ENCODE measurements at regions not wholly inside any gene's neighbourhood (a gene's known extent, or its start where the extent isn't known, plus 50 kb on each side); places are given as distances from the start of the nearest gene placed in this dataset.
"Not testable (repeated sequence)": the region's sequence is repeated elsewhere in the genome, so short reads cannot be mapped to it uniquely, and the experiment has no call there.

DNA sequence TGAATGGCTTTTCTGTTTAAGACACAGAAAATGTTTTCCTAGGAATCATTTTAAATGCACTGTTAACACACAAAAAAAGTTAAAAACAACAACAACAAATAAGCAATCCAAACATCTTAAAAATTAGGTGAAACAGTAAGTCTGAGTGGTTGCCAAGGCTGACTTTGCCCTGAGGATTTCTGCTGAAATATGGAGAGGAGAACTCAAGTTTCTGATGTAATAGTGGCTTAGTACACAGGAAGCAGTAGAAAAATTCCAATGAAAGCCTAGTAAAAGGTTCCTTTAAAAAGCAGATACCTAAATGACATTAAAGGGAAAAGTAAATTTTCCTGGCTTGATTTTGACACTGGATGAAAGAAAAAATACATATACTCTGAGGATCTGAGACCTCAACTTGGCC lies 184.2 kb downstream of the EPM2A start:
- no peaks in the 10 kb centered on the region for H3K36me3 Mint-ChIP-seq (ENCODE audit: low read depth)
- no peaks in the 10 kb centered on the region for H3K27me3 Mint-ChIP-seq (ENCODE audit: insufficient read depth)
- no peaks in the 10 kb centered on the region for H3K4me1 Mint-ChIP-seq (ENCODE audit: low read depth)
- H3K9me3 Mint-ChIP-seq, result no peaks in the 10 kb centered on the region
- H3K4me3 Mint-ChIP-seq, result no peak overlapping the region
- no peak overlapping the region for H3K27ac Mint-ChIP-seq
- DNase-seq (ENCODE audit: low spot score), result no peak
- intact Hi-C loops (cut with micrococcal nuclease), result no loop called here

- intact Hi-C loops (cut with micrococcal nuclease), result no loop called here
- no peaks in the 10 kb centered on the region for H3K36me3 Mint-ChIP-seq (ENCODE audit: low read depth)
- no peaks in the 10 kb centered on the region for H3K4me1 Mint-ChIP-seq (ENCODE audit: low read depth)
- no peaks in the 10 kb centered on the region for H3K27me3 Mint-ChIP-seq (ENCODE audit: insufficient read depth)
- H3K27ac Mint-ChIP-seq, result no peak overlapping the region
- H3K9me3 Mint-ChIP-seq, result no peaks in the 10 kb centered on the region
- no peak for DNase-seq (ENCODE audit: low spot score)
- no peak overlapping the region for H3K4me3 Mint-ChIP-seq
Measured at GRCh38 chr6:145555084-145555483, 180.2 kb downstream of the EPM2A start.

- H3K27ac Mint-ChIP-seq, result no peak overlapping the region
- DNase-seq (ENCODE audit: low spot score), result no peak
- no peaks in the 10 kb centered on the region for H3K4me1 Mint-ChIP-seq (ENCODE audit: low read depth)
- no peaks in the 10 kb centered on the region for H3K27me3 Mint-ChIP-seq (ENCODE audit: insufficient read depth)
- no peaks in the 10 kb centered on the region for H3K36me3 Mint-ChIP-seq (ENCODE audit: low read depth)
- H3K4me3 Mint-ChIP-seq, result no peak overlapping the region
- intact Hi-C loops (cut with micrococcal nuclease), result no loop called here
- no peaks in the 10 kb centered on the region for H3K9me3 Mint-ChIP-seq
Measured at GRCh38 chr6:145557474-145557873, 177.8 kb downstream of the EPM2A start.

- Mint-ChIP-seq H3K36me3 (ENCODE audit: low read depth) (no peaks in the 10 kb centered on the region), H3K9me3 (no peaks in the 10 kb centered on the region), H3K4me1 (ENCODE audit: low read depth) (no peaks in the 10 kb centered on the region), H3K4me3 (no peak overlapping the region), H3K27ac (no peak overlapping the region), H3K27me3 (ENCODE audit: insufficient read depth) (no peaks in the 10 kb centered on the region)
- DNase-seq (ENCODE audit: low spot score), result no peak
- intact Hi-C loops (cut with micrococcal nuclease), result no loop called here
Measured at GRCh38 chr6:145559836-145560235, 175.5 kb downstream of the EPM2A start.

DNA sequence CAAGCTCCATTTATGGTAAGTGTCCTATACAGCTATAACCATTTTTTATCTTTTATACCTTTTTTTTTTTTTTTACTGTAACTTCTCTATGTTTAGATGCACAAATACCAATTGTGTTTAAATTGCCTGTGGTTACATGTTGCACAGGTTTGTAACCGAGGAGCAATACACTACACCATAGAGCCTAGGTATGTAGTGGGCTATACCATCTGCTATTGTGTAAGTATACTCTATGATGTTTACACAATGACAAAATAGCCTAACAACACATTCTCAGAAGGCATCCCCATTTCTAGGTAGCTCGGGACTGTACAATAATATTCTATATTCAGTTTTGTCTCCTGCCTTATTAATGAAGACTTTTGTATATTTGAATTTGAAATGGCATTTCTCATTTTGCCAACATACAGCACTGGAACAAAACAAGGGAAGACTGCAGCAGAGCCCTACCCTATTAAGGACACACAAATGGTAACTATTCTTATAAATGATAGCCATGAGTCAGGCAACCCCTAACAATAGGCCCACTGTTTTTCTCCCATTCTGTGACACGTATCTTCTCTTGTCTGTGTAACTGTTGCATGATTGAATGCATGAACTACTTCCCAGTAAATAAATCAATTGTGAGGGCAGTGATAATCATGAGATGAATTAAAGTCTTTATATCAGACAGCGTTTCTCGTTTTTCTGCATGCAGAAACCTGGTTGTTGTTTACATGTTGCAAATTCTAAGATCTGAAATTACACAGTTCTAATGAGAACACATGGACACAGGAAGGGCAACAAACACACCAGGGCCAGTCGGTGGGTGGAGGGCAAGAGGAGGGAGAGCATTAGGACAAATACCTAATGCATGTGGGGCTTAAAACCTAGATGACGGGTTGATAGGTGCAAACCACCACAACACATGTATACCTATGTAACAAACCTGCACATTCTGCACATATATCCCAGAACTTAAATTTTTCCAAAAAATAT lies 173.9 kb downstream of the EPM2A start:
- intact Hi-C loops (cut with micrococcal nuclease), result no loop called here
- H3K4me3 Mint-ChIP-seq, result no peak overlapping the region
- no peaks in the 10 kb centered on the region for H3K27me3 Mint-ChIP-seq (ENCODE audit: insufficient read depth)
- H3K27ac Mint-ChIP-seq, result no peak overlapping the region
- H3K36me3 Mint-ChIP-seq (ENCODE audit: low read depth), result no peaks in the 10 kb centered on the region
- no peaks in the 10 kb centered on the region for H3K4me1 Mint-ChIP-seq (ENCODE audit: low read depth)
- no peaks in the 10 kb centered on the region for H3K9me3 Mint-ChIP-seq
- no peak for DNase-seq (ENCODE audit: low spot score)

DNA sequence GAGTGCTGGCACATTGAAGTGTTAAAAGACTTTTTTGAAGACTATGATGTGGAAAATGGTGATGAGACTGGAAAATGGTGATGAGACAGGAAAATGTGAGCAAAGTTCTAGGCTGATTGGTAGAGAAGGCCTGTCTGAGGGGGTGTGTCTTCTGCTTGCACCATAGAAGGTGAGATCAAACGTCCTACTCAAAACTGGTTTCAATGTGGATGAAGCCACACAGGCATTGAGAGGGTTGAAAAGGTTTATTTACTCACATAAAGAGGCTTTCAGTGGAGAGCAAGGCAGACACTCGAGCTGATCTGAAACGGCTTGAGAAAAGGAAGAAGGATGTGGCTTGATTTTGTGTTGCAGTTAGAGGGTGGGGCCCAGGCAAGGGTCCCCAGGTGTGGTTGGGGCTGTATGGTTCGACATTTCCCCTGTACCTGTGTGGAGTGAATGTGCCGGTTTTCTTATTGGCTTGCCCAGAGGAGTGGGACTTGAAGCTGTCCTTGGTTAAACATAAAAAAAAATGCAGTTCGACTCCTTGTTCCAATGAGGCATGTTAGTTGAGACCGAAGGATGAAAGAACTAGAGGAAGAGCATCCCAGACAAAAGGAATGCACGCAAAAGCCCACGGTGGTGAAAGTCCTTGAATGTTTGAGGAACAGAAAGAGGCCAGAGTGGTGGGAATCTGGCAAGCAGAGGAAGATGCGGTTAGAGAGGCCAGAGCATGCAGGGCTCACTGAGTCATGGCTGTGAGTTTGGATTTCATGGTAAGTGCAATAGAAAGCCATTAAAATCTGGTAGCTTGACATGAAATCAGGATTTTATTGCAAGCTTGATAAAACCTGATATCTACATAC lies 172.3 kb downstream of the EPM2A start:
- DNase-seq (ENCODE audit: low spot score), result no peak
- no peaks in the 10 kb centered on the region for H3K9me3 Mint-ChIP-seq
- H3K4me1 Mint-ChIP-seq (ENCODE audit: low read depth), result no peaks in the 10 kb centered on the region
- H3K4me3 Mint-ChIP-seq, result no peak overlapping the region
- no peak overlapping the region for H3K27ac Mint-ChIP-seq
- intact Hi-C loops (cut with micrococcal nuclease), result no loop called here
- no peaks in the 10 kb centered on the region for H3K36me3 Mint-ChIP-seq (ENCODE audit: low read depth)
- H3K27me3 Mint-ChIP-seq (ENCODE audit: insufficient read depth), result no peaks in the 10 kb centered on the region

DNA sequence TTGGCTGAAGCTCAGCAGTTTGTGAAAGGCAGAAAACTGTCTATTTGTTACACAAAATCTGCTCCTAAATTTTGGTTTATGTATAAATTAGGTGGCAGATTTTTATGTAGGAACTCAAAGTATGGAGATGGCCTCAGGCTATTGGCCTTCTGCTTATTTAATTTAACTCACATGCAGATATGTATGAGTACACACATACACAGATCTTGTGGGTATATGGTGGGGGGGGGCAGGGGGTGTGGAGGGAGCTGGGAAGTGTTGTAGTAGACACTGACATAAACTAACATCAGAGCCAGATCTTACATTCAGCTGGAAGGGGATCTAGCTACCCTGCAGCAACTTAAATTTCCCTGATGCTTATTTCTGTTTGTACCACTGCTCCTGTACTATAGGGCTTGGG lies 170.8 kb downstream of the EPM2A start:
- no peak for DNase-seq (ENCODE audit: low spot score)
- intact Hi-C loops (cut with micrococcal nuclease), result no loop called here
- Mint-ChIP-seq H3K36me3 (ENCODE audit: low read depth) (no peaks in the 10 kb centered on the region), H3K9me3 (no peaks in the 10 kb centered on the region), H3K27me3 (ENCODE audit: insufficient read depth) (no peaks in the 10 kb centered on the region), H3K4me1 (ENCODE audit: low read depth) (no peaks in the 10 kb centered on the region), H3K27ac (no peak overlapping the region), H3K4me3 (no peak overlapping the region)

DNA sequence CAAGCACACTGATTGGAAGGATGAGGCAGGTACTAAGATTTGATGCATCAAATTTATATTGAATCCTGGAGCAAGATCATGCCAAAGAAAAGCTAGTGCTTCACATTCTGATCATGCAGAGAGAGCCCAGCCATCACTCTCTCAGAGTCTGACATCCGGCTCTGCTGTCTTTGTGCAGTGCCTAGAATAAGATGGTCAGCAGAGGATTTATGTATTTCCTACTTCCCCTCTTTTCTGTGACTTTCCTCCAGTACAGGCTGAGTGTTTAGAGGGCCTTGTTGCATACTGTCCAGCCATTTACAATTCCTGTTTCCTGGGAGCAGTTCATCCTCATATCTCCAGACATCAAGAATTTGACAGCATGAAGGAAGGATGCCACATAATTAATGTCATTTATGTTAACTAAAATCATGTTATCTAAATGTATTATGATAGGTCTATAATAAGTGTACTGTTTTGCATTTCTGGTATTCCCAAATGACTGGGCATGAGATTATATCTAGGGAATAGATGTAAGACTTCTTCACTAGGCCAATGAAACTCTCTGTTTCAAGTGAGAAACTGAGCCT lies 167.6 kb downstream of the EPM2A start:
- H3K36me3 Mint-ChIP-seq (ENCODE audit: low read depth), result no peaks in the 10 kb centered on the region
- no peak overlapping the region for H3K4me3 Mint-ChIP-seq
- no peak overlapping the region for H3K27ac Mint-ChIP-seq
- no peaks in the 10 kb centered on the region for H3K27me3 Mint-ChIP-seq (ENCODE audit: insufficient read depth)
- no peak for DNase-seq (ENCODE audit: low spot score)
- intact Hi-C loops (cut with micrococcal nuclease), result no loop called here
- H3K4me1 Mint-ChIP-seq (ENCODE audit: low read depth), result no peaks in the 10 kb centered on the region
- no peaks in the 10 kb centered on the region for H3K9me3 Mint-ChIP-seq

- intact Hi-C loops (cut with micrococcal nuclease), result no loop called here
- DNase-seq (ENCODE audit: low spot score), result no peak
- Mint-ChIP-seq H3K4me1 (ENCODE audit: low read depth) (no peaks in the 10 kb centered on the region), H3K27me3 (ENCODE audit: insufficient read depth) (no peaks in the 10 kb centered on the region), H3K27ac (no peak overlapping the region), H3K36me3 (ENCODE audit: low read depth) (no peaks in the 10 kb centered on the region), H3K4me3 (no peak overlapping the region), H3K9me3 (no peaks in the 10 kb centered on the region)
Measured at GRCh38 chr6:145569140-145569539, 166.2 kb downstream of the EPM2A start.

GRCh38 chr6:145570336-145570735 lies 165.0 kb downstream of the EPM2A start:
- H3K36me3 Mint-ChIP-seq (ENCODE audit: low read depth); H3K9me3 Mint-ChIP-seq; DNase-seq (ENCODE audit: low spot score); H3K27ac Mint-ChIP-seq; H3K4me3 Mint-ChIP-seq; H3K4me1 Mint-ChIP-seq (ENCODE audit: low read depth); H3K27me3 Mint-ChIP-seq (ENCODE audit: insufficient read depth); intact Hi-C loops (cut with micrococcal nuclease): not testable (repeated sequence)

DNA sequence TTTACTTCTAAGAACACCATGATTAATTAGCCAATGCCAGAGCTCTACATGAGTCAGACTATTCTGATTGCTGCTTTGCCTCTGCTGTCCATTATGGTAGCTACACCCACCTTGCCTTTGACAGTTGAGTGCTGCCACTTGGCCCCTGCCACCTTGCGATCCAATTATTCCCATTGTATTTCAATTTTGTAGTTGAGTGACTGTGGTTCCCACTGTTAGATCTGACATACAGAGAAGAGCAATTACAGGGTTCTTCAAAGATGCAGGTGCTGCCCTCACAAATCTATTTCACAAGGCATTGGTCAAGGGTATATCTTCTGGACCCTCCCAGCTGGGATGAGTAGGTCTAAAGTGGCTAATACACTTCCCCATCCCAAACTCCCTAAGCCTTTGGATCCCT lies 161.1 kb downstream of the EPM2A start:
- H3K27me3 Mint-ChIP-seq (ENCODE audit: insufficient read depth); intact Hi-C loops (cut with micrococcal nuclease); H3K4me3 Mint-ChIP-seq; H3K4me1 Mint-ChIP-seq (ENCODE audit: low read depth); H3K36me3 Mint-ChIP-seq (ENCODE audit: low read depth); DNase-seq (ENCODE audit: low spot score); H3K27ac Mint-ChIP-seq: not testable (repeated sequence)
- peaks cover 17% of the 10 kb centered on the region for H3K9me3 Mint-ChIP-seq

Data from activated T-helper 1 cell treated with anti-CD3 and anti-CD28 coated beads, Interleukin-12 subunit alpha, Interleukin-12 subunit beta, Interleukin-2, Interleukin-4 antibody, amounts not matched to agents 30 ng/mL and 10 ng/mL and 1 ng/mL, durations not matched to agents 14 hours and 24 hours and 36 hours (primary cell).